Inflammatory macrophage treated with lipopolysaccharide for 1 hour (primary cell): ENCODE measurements at regions not wholly inside any gene's neighbourhood (a gene's known extent, or its start where the extent isn't known, plus 50 kb on each side); places are given as distances from the start of the nearest gene placed in this dataset.
A peak's percentile ranks its signal among the peaks of the same experiment; 100 is the strongest.

Experiments used
- DNase-seq, 2 donors: peaks; one replicate each; pipeline ENCODE4 v3.0.0-alpha.2; 2020 to 2022

- peak in 1 of 2 donors; percentile 44 for DNase-seq
Measured at GRCh38 chr9:89724659-89725058, 119.8 kb downstream of the GADD45G start.

DNA sequence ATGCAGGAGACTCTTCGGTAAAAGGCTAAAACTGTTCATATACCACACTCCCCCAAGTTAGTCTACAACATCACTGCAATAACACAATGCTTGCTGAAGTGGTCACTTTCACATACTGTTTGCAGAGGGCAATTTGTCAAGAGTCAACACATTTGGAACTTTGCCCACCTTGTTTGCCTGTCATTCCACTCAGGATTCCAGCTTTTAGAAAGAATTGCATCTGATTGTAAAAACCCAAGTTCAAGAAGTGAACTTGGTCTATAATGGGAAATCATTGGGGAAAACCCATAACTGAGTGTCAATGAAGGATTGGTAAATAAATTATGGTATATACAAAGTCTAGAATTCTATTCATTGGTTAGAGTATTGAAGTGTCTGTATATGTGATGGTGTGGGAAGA is 120.5 kb downstream of the GADD45G start:
- peak; percentile 78 to 91 for DNase-seq

GRCh38 chr9:89729954-89730530 is 125.2 kb downstream of the GADD45G start:
- DNase-seq, result no peak

- no peak for DNase-seq
Measured at GRCh38 chr9:89730715-89731114, 125.9 kb downstream of the GADD45G start.

DNA sequence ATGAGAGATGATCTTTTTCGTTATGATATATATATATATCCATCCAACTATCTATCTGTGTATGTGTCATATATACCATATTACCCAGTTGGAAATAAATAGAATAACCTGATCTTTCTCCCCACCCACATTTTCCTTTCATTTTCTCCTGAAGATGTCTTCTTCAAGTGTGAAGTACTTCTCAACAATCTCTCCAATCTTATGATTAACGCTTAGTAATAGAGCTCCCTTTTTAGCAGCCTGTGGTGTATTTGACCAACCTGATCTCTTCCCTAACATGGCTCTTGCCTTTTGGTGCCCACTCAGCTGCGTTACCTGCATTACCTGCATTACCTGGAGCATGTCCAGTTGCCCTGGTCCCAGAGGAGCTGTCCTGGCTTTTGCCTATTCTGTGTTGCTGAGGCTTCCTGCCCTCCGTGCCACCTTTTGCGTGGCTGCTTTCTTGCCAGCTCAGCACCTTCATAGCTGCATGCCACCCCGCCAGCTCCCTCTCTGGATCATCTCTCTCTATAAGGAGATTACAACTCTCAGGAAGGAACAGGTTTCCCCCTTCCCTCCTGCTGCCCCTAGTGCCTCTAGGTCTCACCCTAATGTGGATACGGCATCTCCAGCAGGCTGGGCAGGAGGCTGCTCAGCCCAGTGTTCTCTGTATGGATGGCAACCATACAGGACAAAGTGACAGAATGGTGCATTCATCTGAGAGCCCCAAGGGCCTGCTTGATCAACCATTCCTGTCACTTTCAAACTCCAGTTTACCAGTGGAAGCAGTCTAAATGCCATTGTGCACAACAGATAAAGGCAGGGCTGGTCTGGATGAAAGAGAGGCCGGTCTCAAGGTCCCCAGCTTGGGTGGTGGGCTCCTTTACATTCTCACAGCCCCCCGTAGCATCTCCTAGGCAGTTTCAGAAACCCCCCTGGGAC is 126.7 kb downstream of the GADD45G start:
- DNase-seq, result no peak

GRCh38 chr9:89732295-89732938 is 127.6 kb downstream of the GADD45G start:
- no peak for DNase-seq

DNA sequence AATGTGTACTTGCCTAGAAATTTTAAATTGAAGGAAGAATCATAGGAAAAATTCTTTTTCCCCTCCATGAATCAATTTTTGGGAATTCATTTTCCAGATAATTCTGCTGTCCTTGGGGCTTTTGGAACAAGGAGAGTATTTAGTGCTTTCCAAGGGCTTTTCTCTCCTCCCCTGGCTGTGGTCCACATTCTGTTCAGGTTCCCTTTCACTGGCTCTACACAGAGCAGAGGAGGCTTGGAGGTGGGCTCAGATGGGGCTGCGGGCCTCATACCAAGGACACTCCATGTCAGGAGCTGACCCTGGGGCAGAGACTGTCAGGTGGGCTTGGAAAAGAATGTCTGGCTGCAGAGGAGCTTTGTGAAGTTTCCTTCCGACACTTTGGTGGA is 128.1 kb downstream of the GADD45G start:
- DNase-seq, result no peak

DNA sequence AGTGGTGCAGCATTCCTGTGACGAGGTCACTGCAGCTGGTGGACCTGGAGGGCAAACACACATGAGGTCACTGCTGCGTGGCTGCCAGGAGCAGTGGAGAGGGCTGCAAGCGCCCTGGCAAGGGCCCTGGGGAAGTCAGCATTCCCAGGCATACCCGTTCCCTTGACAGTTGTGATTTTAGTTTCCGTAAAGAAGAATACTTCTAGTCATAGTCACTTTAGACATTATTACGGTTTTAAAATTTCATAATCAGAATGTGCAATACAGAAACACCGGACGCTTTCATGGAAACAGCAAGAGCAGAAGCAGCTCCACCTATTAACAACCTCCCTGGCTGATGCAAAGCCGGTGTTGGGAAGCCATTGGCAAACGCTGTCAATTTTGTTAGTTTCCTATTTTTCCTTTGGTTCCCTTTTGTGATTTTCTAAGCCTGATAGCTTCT is 129.8 kb downstream of the GADD45G start:
- peak; percentile 58 to 62 for DNase-seq

- no peak for DNase-seq
Measured at GRCh38 chr9:89738137-89738932, 133.5 kb downstream of the GADD45G start.

GRCh38 chr9:89739511-89739910 is 134.7 kb downstream of the GADD45G start:
- DNase-seq, result peak; percentile 65 to 70

DNA sequence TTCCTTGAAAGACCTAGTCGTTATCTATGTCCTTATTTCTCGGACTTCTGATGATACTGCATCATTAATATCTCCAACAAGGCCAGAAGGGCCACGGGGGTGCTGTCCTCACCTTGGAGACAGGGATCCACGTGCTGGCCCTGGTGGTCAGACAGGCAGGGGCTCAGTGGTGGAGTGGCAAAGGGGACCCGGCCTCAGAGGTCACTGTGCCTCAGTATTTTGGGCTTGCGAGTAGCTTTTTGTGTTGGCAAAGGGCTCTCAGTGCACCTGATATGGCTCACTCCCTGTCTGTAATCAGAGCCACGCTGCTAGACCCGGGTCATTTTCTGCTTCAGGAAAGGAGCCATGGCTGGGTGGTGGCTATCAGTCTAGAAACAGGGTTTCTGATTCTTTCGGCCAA is 135.1 kb downstream of the GADD45G start:
- DNase-seq, result no peak

DNA sequence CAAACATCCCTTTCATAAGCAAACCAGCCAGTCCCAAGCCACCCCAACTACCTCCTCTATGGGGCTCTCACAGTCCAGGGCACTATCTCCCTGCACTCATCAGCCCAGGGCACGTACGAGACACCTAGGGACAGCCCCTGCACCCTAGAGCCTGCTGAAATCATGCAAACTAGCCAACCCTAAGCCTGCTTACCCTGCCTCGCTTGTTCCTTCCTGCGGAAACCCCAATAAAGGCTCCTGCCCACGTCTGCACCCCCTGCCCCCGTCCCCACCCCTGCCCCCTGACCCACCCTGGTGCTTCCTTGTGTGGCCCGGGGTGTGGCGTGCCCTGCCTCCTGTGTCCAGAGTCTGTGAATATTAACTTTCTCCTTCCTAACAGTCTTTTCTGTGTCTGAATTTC is 135.9 kb downstream of the GADD45G start:
- no peak for DNase-seq

- DNase-seq, result no peak
Measured at GRCh38 chr9:89742660-89743059, 137.8 kb downstream of the GADD45G start.

GRCh38 chr9:89743216-89743572 is 138.4 kb downstream of the GADD45G start:
- DNase-seq, result no peak

DNA sequence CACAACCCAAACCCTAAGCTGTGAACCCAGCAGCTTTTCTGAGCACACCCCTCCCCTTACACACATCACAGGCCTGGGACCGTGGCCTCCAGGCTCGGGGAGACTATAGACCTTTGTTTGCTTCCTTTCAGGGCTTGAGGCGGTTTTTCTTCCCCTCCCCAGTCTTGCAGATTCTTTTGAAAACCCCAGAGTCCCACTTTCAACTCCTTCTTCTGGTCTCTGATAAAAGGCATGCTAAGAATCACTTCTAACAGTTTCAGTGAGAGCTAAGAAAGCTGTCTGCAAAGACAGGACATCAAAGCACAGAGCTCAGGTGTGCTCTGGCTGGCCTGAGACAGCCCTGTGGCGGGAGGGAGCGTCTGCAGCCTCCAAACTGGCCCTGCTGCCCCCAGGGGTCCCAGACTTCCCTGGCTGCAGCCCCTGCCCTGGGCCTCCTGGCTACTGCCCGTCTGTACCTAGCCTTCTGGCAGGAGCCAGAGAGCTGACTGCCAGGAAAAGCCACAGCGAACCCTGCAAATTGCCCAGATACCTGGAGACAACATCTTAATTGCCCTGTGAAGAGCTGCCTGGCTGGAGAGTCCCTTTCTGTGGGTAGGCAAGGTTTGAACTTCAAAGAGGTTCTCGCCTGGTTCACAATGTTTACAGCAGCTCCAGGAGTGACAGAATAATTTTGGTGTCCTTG is 138.9 kb downstream of the GADD45G start:
- DNase-seq, result no peak

GRCh38 chr9:89744255-89744648 is 139.4 kb downstream of the GADD45G start:
- no peak for DNase-seq

GRCh38 chr9:89744730-89745129 is 139.9 kb downstream of the GADD45G start:
- DNase-seq, result no peak

- no peak for DNase-seq
Measured at GRCh38 chr9:89745601-89746376, 141.0 kb downstream of the GADD45G start.

DNA sequence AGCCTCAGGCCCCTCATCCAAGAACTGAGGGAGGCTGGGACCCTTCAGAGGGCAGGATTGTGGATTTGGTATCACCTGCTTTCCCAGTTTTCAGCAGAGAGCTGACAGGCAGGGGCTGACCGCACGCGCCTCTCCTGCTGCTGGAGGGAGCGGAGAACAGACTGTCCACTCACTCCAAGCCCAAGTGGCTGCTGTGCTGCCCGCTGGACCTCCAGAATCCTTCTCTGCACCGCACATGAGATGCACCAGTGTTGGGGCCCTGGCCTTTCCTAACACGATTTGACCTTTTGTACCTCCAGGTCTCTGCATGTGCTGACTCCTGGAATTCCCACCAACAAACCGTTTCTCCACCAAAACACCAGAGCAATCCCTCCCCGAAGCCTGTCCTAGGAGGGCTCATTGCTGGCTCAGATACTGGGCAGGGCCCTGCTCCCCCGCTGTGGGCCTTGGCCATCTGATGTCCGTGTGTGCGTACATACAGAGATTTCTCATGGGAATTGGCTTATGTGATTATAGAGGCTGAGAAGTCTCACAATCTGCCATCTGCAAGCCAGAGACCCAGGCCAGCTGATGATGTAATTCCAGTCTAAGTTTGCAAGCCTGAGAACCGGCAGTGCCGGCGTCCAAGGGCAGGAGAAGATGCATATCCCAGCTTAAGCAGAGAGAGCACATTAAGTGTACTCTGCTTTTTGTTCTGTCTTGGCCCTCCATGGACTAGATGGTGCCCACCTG is 141.7 kb downstream of the GADD45G start:
- no peak for DNase-seq

GRCh38 chr9:89747596-89747995 is 142.8 kb downstream of the GADD45G start:
- no peak for DNase-seq
